AG04449 (cell line): ENCODE measurements at regions not wholly inside any gene's neighbourhood (a gene's known extent, or its start where the extent isn't known, plus 50 kb on each side); places are given as distances from the start of the nearest gene placed in this dataset.

Experiments
- CTCF ChIA-PET: fragments of 350-600 bp; formaldehyde crosslinking; extraction: SDS; loops from one replicate; lab custom pipeline; 2021; ENCODE audit warnings: antibody characterized with exemption; lab: Yijun Ruan, JAX
- POLR2A ChIA-PET: fragments of 400-600, 350-600 bp; formaldehyde crosslinking; extraction: SDS; loops from one replicate; lab custom pipeline; 2020; ENCODE audit warnings: antibody characterized with exemption, inconsistent platforms; lab: Yijun Ruan, JAX
- DNase-seq: peaks from one replicate; pipeline ENCODE4 v3.0.0-alpha.2; 2010; ENCODE audit warnings: low read depth, low spot score
- H3K4me3 ChIP-seq: 2 replicates; pipeline ENCODE4 v1.5.1; 2011; ENCODE audit warnings: low read depth, mild to moderate bottlenecking, control low read depth, low read length
- CTCF ChIP-seq: IDR thresholded peaks from one replicate; pipeline ENCODE4 v1.5.1; 2011; ENCODE audit warnings: mild to moderate bottlenecking, moderate library complexity, low read length, control low read depth, inconsistent platforms; ENCODE audit not compliant: insufficient read depth; ENCODE audit errors: missing control alignments

- ChIA-PET CTCF (no interaction called here), POLR2A (no interaction called here)
- no peak overlapping the region for H3K4me3 ChIP-seq
- no peak for DNase-seq
- no peak for TF ChIP-seq CTCF
Measured at GRCh38 chr22:27389727-27390075, 411.9 kb downstream of the MN1 start.

GRCh38 chr22:27391092-27391770 lies 410.3 kb downstream of the MN1 start:
- H3K4me3 ChIP-seq: no peak overlapping the region
- ChIA-PET CTCF (interaction anchor here (1.9 kb wide), 1 partner anchor 14 kb away, joined by 6 read pairs; no protein-coding TSS in a partner anchor), POLR2A (no interaction called here)
- no peak for DNase-seq
- TF ChIP-seq CTCF: no peak

- ChIA-PET POLR2A (no interaction called here), CTCF (interaction anchor here (1.9 kb wide), 1 partner anchor 12 kb away, joined by 6 read pairs; no protein-coding TSS in a partner anchor)
- DNase-seq: no peak
- no peak overlapping the region for H3K4me3 ChIP-seq
- TF ChIP-seq CTCF: no peak
Measured at GRCh38 chr22:27393371-27393770, 408.2 kb downstream of the MN1 start.

- no peak for TF ChIP-seq CTCF
Measured at GRCh38 chr22:27394806-27395404, 406.7 kb downstream of the MN1 start.

GRCh38 chr22:27397036-27397953 lies 404.3 kb downstream of the MN1 start:
- no peak for TF ChIP-seq CTCF
- POLR2A ChIA-PET: no interaction called here
- no peak for DNase-seq
- no peak overlapping the region for H3K4me3 ChIP-seq
- CTCF ChIA-PET: no interaction called here

More at GRCh38 chr22:27394806-27395404, 406.7 kb downstream of the MN1 start:
- ChIA-PET CTCF (no interaction called here), POLR2A (no interaction called here)
- H3K4me3 ChIP-seq: no peak overlapping the region
- no peak for DNase-seq

- ChIA-PET POLR2A (no interaction called here), CTCF (no interaction called here)
- DNase-seq: no peak
- no peak for TF ChIP-seq CTCF
- no peak overlapping the region for H3K4me3 ChIP-seq
Measured at GRCh38 chr22:27397954-27398342, 403.6 kb downstream of the MN1 start.
